Mesendoderm (in vitro differentiated cells): ENCODE measurements at regions not wholly inside any gene's neighbourhood (a gene's known extent, or its start where the extent isn't known, plus 50 kb on each side); places are given as distances from the start of the nearest gene placed in this dataset. TPM values are rescaled to one million over a fixed set of nuclear protein-coding genes. Genes with fewer than 3 reads are reported as not detected.

Experiments
- DNase-seq: peaks from one replicate; pipeline ENCODE4 v3.0.0; 2013
- H2AK5ac ChIP-seq: 2 replicates; pipeline ENCODE4 v1.6.1; 2013; ENCODE audit warnings: low read length, inconsistent platforms
- H2BK120ac ChIP-seq: 2 replicates; pipeline ENCODE4 v1.6.1; 2013; ENCODE audit warnings: low read depth, mild to moderate bottlenecking, low read length, moderate library complexity, mixed read lengths
- H2BK15ac ChIP-seq: replicated peaks from 2 replicates; pipeline ENCODE4 v1.6.1; 2013; ENCODE audit warnings: low read depth, mild to moderate bottlenecking, moderate library complexity
- H2BK5ac ChIP-seq: 2 replicates; pipeline ENCODE4 v1.6.1; 2013; ENCODE audit warnings: low read length, inconsistent platforms
- H3K18ac ChIP-seq: 2 replicates; pipeline ENCODE4 v1.6.1; 2013; ENCODE audit warnings: mild to moderate bottlenecking, low read length, mixed read lengths
- H3K23ac ChIP-seq: one replicate; pipeline ENCODE4 v1.6.1; 2013; ENCODE audit warnings: low read length
- H3K27ac ChIP-seq: 2 replicates; pipeline ENCODE4 v1.5.1; 2013; ENCODE audit warnings: low read depth, mild to moderate bottlenecking, inconsistent platforms, low read length, moderate library complexity
- H3K27me3 ChIP-seq: 2 replicates; pipeline ENCODE4 v1.6.1; 2013; ENCODE audit warnings: low read length, control low read depth, mild to moderate bottlenecking, inconsistent platforms; ENCODE audit not compliant: insufficient read depth, poor library complexity
- H3K36me3 ChIP-seq: 2 replicates; pipeline ENCODE4 v1.6.1; 2013; ENCODE audit warnings: low read length, inconsistent platforms; ENCODE audit not compliant: control insufficient read depth, insufficient read depth
- H3K4ac ChIP-seq: one replicate; pipeline ENCODE4 v1.6.1; 2013; ENCODE audit warnings: low read depth, mild to moderate bottlenecking, low read length, moderate library complexity
- H3K4me1 ChIP-seq: 2 replicates; pipeline ENCODE4 v1.6.1; 2013; ENCODE audit warnings: low read depth, low read length, inconsistent platforms; ENCODE audit not compliant: control insufficient read depth
- H3K4me2 ChIP-seq: 2 replicates; pipeline ENCODE4 v1.6.1; 2013; ENCODE audit warnings: low read length
- H3K4me3 ChIP-seq: 2 replicates; pipeline ENCODE4 v1.5.1; 2013; ENCODE audit warnings: mild to moderate bottlenecking, low read length
- H3K56ac ChIP-seq: one replicate; pipeline ENCODE4 v1.6.1; 2013; ENCODE audit warnings: low read length
- H3K79me1 ChIP-seq: 2 replicates; pipeline ENCODE4 v1.6.1; 2013; ENCODE audit warnings: low read length, inconsistent platforms
- H3K79me2 ChIP-seq: 2 replicates; pipeline ENCODE4 v1.6.1; 2013; ENCODE audit warnings: mild to moderate bottlenecking, low read length; ENCODE audit not compliant: control insufficient read depth, insufficient read depth
- H3K9ac ChIP-seq: 2 replicates; pipeline ENCODE4 v1.6.1; 2013; ENCODE audit warnings: low read length, inconsistent platforms
- H4K5ac ChIP-seq: one replicate; pipeline ENCODE4 v1.6.1; 2013; ENCODE audit warnings: low read length
- H4K8ac ChIP-seq: one replicate; pipeline ENCODE4 v1.6.1; 2013; ENCODE audit warnings: low read depth, mild to moderate bottlenecking, control low read depth, low read length, moderate library complexity
- WGBS: extraction: QIAGEN DNeasy Blood & Tissue Kit; methylation state at CpG from one replicate; pipeline ENCODE4 v1.1.7; 2013; ENCODE audit warnings: low lambda C conversion rate, missing lambda C conversion rate; ENCODE audit not compliant: insufficient coverage; ENCODE audit errors: extremely low coverage; 5-methylcytosine and 5-hydroxymethylcytosine counted together
- small RNA-seq: library from polyadenylated mRNA; stranded (forward); fragments of <200 nt; extraction: miRNeasy Mini kit (QIAGEN cat#:217004); gene quantifications from one replicate; pipeline ENCODE3, GENCODE V24; 2013; ENCODE audit not compliant: insufficient read depth

- Histone ChIP-seq H3K56ac (no peak overlapping the region), H3K9ac (no peak overlapping the region)
Measured at GRCh38 chr12:110983811-110984210, 63.4 kb upstream of the MYL2 start.

GRCh38 chr12:110972866-110973265 is 52.5 kb upstream of the MYL2 start:
- H2BK120ac ChIP-seq, result no peak overlapping the region
- H3K4ac ChIP-seq, result no peak overlapping the region
- H3K4me2 ChIP-seq, result no peak overlapping the region
- no peaks in the 10 kb centered on the region for H3K4me1 ChIP-seq
- no peaks in the 10 kb centered on the region for H3K79me1 ChIP-seq
- no peak overlapping the region for H3K23ac ChIP-seq
- no peaks in the 10 kb centered on the region for H3K27me3 ChIP-seq
- H3K18ac ChIP-seq, result no peak overlapping the region
- no peak overlapping the region for H3K56ac ChIP-seq
- H3K4me3 ChIP-seq, result no peak overlapping the region
- DNase-seq, result no peak
- H3K9ac ChIP-seq, result no peak overlapping the region
- H2BK15ac ChIP-seq, result no peak overlapping the region
- WGBS, result no CpG with 5 or more reads among the region's 3 CpGs
- H3K27ac ChIP-seq, result no peak overlapping the region
- no peaks in the 10 kb centered on the region for H3K36me3 ChIP-seq
- no peak overlapping the region for H4K5ac ChIP-seq
- H2BK5ac ChIP-seq, result no peak overlapping the region
- no peaks in the 10 kb centered on the region for H3K79me2 ChIP-seq
- no peak overlapping the region for H2AK5ac ChIP-seq
- no peak overlapping the region for H4K8ac ChIP-seq

More at GRCh38 chr12:110983811-110984210, 63.4 kb upstream of the MYL2 start:
- H2BK15ac ChIP-seq, result no peak overlapping the region
- H3K4me1 ChIP-seq, result no peaks in the 10 kb centered on the region
- no peak overlapping the region for H2AK5ac ChIP-seq
- H3K79me2 ChIP-seq, result no peaks in the 10 kb centered on the region
- WGBS, result no CpG with 5 or more reads among the region's 7 CpGs
- H3K4ac ChIP-seq, result no peak overlapping the region
- no peak overlapping the region for H4K5ac ChIP-seq
- no peak overlapping the region for H3K23ac ChIP-seq
- no peak overlapping the region for H3K4me2 ChIP-seq
- H3K27ac ChIP-seq, result no peak overlapping the region
- no peak overlapping the region for H3K18ac ChIP-seq
- H3K27me3 ChIP-seq, result no peaks in the 10 kb centered on the region
- no peak overlapping the region for H2BK5ac ChIP-seq
- no peak for DNase-seq
- H2BK120ac ChIP-seq, result no peak overlapping the region
- H3K79me1 ChIP-seq, result no peaks in the 10 kb centered on the region
- H4K8ac ChIP-seq, result no peak overlapping the region
- no peaks in the 10 kb centered on the region for H3K36me3 ChIP-seq
- no peak overlapping the region for H3K4me3 ChIP-seq

GRCh38 chr12:110971936-110972335 is 51.6 kb upstream of the MYL2 start:
- no peaks in the 10 kb centered on the region for H3K79me1 ChIP-seq
- H3K4me2 ChIP-seq, result no peak overlapping the region
- no peak overlapping the region for H3K18ac ChIP-seq
- no peak for DNase-seq
- no peak overlapping the region for H2BK5ac ChIP-seq
- no peak overlapping the region for H3K4me3 ChIP-seq
- no peak overlapping the region for H2BK15ac ChIP-seq
- H4K5ac ChIP-seq, result no peak overlapping the region
- H3K23ac ChIP-seq, result no peak overlapping the region
- no CpG with 5 or more reads among the region's 12 CpGs for WGBS
- H3K4ac ChIP-seq, result no peak overlapping the region
- H2BK120ac ChIP-seq, result no peak overlapping the region
- no peak overlapping the region for H3K9ac ChIP-seq
- H4K8ac ChIP-seq, result no peak overlapping the region
- no peaks in the 10 kb centered on the region for H3K79me2 ChIP-seq
- no peaks in the 10 kb centered on the region for H3K36me3 ChIP-seq
- H3K27me3 ChIP-seq, result no peaks in the 10 kb centered on the region
- H3K4me1 ChIP-seq, result no peaks in the 10 kb centered on the region
- H2AK5ac ChIP-seq, result no peak overlapping the region
- no peak overlapping the region for H3K56ac ChIP-seq
- H3K27ac ChIP-seq, result no peak overlapping the region

GRCh38 chr12:110971189-110971920 is 51.0 kb upstream of the MYL2 start:
- H2BK120ac ChIP-seq, result no peak overlapping the region
- H3K18ac ChIP-seq, result no peak overlapping the region
- H3K56ac ChIP-seq, result no peak overlapping the region
- no peak overlapping the region for H3K4ac ChIP-seq
- no peak overlapping the region for H3K4me2 ChIP-seq
- no peak overlapping the region for H2BK5ac ChIP-seq
- H2BK15ac ChIP-seq, result no peak overlapping the region
- no peaks in the 10 kb centered on the region for H3K27me3 ChIP-seq
- H3K9ac ChIP-seq, result no peak overlapping the region
- H3K36me3 ChIP-seq, result no peaks in the 10 kb centered on the region
- H4K8ac ChIP-seq, result no peak overlapping the region
- H3K4me3 ChIP-seq, result no peak overlapping the region
- H3K79me1 ChIP-seq, result no peaks in the 10 kb centered on the region
- no CpG with 5 or more reads among the region's 1 CpG for WGBS
- H4K5ac ChIP-seq, result no peak overlapping the region
- DNase-seq, result no peak
- H3K4me1 ChIP-seq, result no peaks in the 10 kb centered on the region
- H3K23ac ChIP-seq, result no peak overlapping the region
- no peak overlapping the region for H3K27ac ChIP-seq
- no peak overlapping the region for H2AK5ac ChIP-seq
- no peaks in the 10 kb centered on the region for H3K79me2 ChIP-seq

Small RNA genes in the stretch of these regions (small RNA-seq; reads per million reads assigned to genes)
- not detected for gene MIR6760
